Prostate gland (tissue), 2 donors: ENCODE measurements at regions not wholly inside any gene's neighbourhood (a gene's known extent, or its start where the extent isn't known, plus 50 kb on each side); places are given as distances from the start of the nearest gene placed in this dataset.

Source experiments
- CTCF ChIP-seq, 4 experiments: fragments of 200-600 bp in 2 of 4; fragments of 450-650 bp in 2 of 4; sonication (generic) in 2 of 4; IDR thresholded peaks; 1 replicate in 3 of 4; 2 replicates in 1 of 4; pipeline ENCODE4 v1.5.1; 2016 to 2019; ENCODE audit warnings: antibody characterized with exemption in 4 of 4, mild to moderate bottlenecking in 2 of 4, moderate library complexity in 2 of 4
- POLR2A ChIP-seq: fragments of 450-650 bp; IDR thresholded peaks from one replicate; pipeline ENCODE4 v1.6.1; 2016; ENCODE audit warnings: antibody characterized with exemption, mild to moderate bottlenecking

DNA sequence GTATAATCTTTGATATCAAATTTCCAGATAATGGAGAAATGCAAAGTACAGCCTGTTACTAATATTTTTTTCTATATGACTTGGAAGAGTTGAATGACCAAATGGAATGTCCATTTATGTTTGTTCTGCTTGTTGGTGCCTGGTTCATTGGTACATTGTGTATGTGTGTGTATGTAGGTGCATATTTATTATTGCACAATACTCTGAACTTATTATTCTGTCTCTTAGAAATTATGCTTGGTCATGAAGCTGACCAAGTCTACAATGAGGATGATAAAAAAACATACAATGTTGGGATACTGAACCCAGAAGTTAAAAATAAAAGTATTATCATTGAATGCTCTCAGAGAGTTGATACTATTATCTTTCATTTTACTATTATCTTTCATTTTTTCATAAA, 706.3 kb downstream of the KCTD16 start:
- TF ChIP-seq CTCF (IDR thresholded peaks at IDR 0.05) (no peak), POLR2A (no peak)
